Ovary (tissue), 7 donors: ENCODE measurements at regions not wholly inside any gene's neighbourhood (a gene's known extent, or its start where the extent isn't known, plus 50 kb on each side); places are given as distances from the start of the nearest gene placed in this dataset.

Experiments used
- DNase-seq, 5 donors: peaks; one replicate each; pipeline ENCODE4 v3.0.0-alpha.2; 2019 to 2020
- H3K27ac ChIP-seq, 2 donors: fragments of 200-600 bp; one replicate each; pipeline versions ENCODE4 v1.5.1 to v1.8.0; 2019 to 2022
- H3K27me3 ChIP-seq: fragments of 200-600 bp; one replicate; pipeline ENCODE4 v1.8.0; 2022
- H3K36me3 ChIP-seq: fragments of 200-600 bp; sonication (generic); one replicate; pipeline ENCODE4 v1.5.1; 2019
- H3K4me1 ChIP-seq: one replicate; pipeline ENCODE4 v1.8.1; 2013; ENCODE audit warnings: mild to moderate bottlenecking, moderate library complexity; ENCODE audit not compliant: insufficient read depth
- H3K4me3 ChIP-seq: fragments of 200-600 bp; sonication (generic); one replicate; pipeline ENCODE4 v1.5.1; 2017
- H3K9me3 ChIP-seq, 2 donors: fragments of 200-600 bp in 1 of 2; sonication (generic) in 1 of 2; one replicate each; pipeline versions ENCODE4 v1.5.1 to v1.8.1; 2013 to 2019; ENCODE audit warnings: mild to moderate bottlenecking in 1 of 2, moderate library complexity in 1 of 2
- EP300 ChIP-seq: sonication (generic); formaldehyde crosslinking; IDR thresholded peaks from one replicate; pipeline ENCODE4 v1.6.1; 2017; ENCODE audit warnings: antibody characterized with exemption
- POLR2A ChIP-seq: fragments of 450-650 bp; IDR thresholded peaks from one replicate; pipeline ENCODE4 v1.6.1; 2017; ENCODE audit warnings: antibody characterized with exemption, mild to moderate bottlenecking, moderate library complexity
- WGBS, 3 donors: extraction: QIAGEN DNeasy Blood & Tissue Kit in 1 of 3; methylation state at CpG; one replicate each; pipeline versions ENCODE4 v1.1.5 to v1.1.7; 2013 to 2017; 5-methylcytosine and 5-hydroxymethylcytosine counted together
- intact Hi-C, 4 donors: fragments of 100-400 bp; cut with DNase I; formaldehyde crosslinking; loops; one replicate each; pipeline versions ENCODE4 v1.11.0 to v1.15.1; 2022 to 2023
- TF ChIP-seq, protein P1 (sequence below), 3 donors: fragments of 450-650 bp in 2 of 3; fragments of 200-600 bp in 1 of 3; IDR thresholded peaks; one replicate each; pipeline versions ENCODE4 v1.5.1 to v1.8.0; 2016 to 2022; ENCODE audit warnings: antibody characterized with exemption in 3 of 3, mild to moderate bottlenecking in 1 of 3
- donor health status: DM: no; HTN: no; CAD: no; lungs with moderate emphysema.
- donor health status: DM: no; HTN: no; CAD: no.
- donor health status: Bipolar disorder and iron deficiency.
- donor health status: DM: no; HTN: no; CAD: no.
- donor health status: DM: yes; HTN: yes; CAD: no.

GRCh38 chr1:88451856-88452255 is 232.2 kb upstream of the PKN2 start:
- TF ChIP-seq POLR2A (no peak), EP300 (no peak)
- TF ChIP-seq, protein P1, sequence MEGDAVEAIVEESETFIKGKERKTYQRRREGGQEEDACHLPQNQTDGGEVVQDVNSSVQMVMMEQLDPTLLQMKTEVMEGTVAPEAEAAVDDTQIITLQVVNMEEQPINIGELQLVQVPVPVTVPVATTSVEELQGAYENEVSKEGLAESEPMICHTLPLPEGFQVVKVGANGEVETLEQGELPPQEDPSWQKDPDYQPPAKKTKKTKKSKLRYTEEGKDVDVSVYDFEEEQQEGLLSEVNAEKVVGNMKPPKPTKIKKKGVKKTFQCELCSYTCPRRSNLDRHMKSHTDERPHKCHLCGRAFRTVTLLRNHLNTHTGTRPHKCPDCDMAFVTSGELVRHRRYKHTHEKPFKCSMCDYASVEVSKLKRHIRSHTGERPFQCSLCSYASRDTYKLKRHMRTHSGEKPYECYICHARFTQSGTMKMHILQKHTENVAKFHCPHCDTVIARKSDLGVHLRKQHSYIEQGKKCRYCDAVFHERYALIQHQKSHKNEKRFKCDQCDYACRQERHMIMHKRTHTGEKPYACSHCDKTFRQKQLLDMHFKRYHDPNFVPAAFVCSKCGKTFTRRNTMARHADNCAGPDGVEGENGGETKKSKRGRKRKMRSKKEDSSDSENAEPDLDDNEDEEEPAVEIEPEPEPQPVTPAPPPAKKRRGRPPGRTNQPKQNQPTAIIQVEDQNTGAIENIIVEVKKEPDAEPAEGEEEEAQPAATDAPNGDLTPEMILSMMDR (IDR thresholded peaks at IDR 0.05): no peak
- Histone ChIP-seq H3K4me1 (no peaks in the 10 kb centered on the region), H3K36me3 (no peaks in the 10 kb centered on the region), H3K27ac (no peak overlapping the region), H3K9me3 (no peaks in the 10 kb centered on the region), H3K27me3 (no peaks in the 10 kb centered on the region), H3K4me3 (no peak overlapping the region)
- no peak for DNase-seq
- intact Hi-C loops: no loop called here

DNA sequence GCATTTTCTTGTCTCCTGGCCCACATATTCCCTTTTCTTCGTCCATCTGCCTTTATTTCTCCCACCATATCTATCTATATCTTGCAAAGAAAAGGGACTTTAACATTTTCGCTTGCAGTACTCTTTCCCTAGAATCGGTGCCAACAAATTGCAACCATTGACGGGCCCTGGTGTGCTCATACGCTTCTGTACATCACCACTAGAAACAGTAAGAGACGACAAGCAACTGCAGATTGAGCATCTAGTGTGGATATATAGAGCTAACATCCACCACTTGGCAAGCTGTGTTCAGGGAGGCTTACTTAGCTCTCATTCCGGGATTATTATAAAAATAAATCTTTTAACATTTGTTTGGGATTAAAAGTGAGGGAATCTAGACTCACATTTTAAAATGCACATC is 230.8 kb upstream of the PKN2 start:
- 83 to 89% (median 85%) methylated on average over 7 of the region's 7 CpGs for WGBS, 3 donors
- Histone ChIP-seq H3K9me3 (no peaks in the 10 kb centered on the region), H3K27me3 (no peaks in the 10 kb centered on the region), H3K27ac (no peak overlapping the region), H3K4me1 (no peaks in the 10 kb centered on the region), H3K36me3 (no peaks in the 10 kb centered on the region), H3K4me3 (no peak overlapping the region)
- no peak for TF ChIP-seq EP300
- TF ChIP-seq POLR2A: no peak
- TF ChIP-seq, protein P1 (IDR thresholded peaks at IDR 0.05): no peak
- intact Hi-C loops: no loop called here
- no peak for DNase-seq

DNA sequence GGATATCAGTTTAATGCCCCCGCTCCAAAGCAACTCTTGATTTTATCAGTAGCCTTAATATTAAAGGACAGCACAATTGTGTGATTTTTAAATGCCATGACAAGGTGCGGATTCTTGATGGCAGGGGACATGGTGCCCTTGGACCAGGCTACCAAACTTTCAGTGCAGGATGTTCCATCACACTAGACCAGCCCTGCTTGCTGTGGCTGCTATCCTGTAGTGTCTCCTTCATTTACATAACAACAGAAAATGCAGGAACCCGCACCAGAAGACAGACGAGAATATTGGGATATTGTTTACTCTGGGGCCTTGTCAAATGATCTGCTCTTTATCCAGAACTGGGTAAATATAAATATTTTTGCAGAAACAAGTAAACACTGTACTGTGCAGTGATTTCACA is 229.3 kb upstream of the PKN2 start:
- intact Hi-C loops: no loop called here
- Histone ChIP-seq H3K27me3 (no peaks in the 10 kb centered on the region), H3K36me3 (no peaks in the 10 kb centered on the region), H3K9me3 (no peaks in the 10 kb centered on the region), H3K4me1 (no peaks in the 10 kb centered on the region), H3K27ac (no peak overlapping the region), H3K4me3 (no peak overlapping the region)
- TF ChIP-seq EP300 (no peak), POLR2A (no peak)
- TF ChIP-seq, protein P1 (IDR thresholded peaks at IDR 0.05): no peak
- no peak for DNase-seq
- WGBS, 3 donors: 81 to 87% (median 86%) methylated on average over 4 of the region's 4 CpGs

DNA sequence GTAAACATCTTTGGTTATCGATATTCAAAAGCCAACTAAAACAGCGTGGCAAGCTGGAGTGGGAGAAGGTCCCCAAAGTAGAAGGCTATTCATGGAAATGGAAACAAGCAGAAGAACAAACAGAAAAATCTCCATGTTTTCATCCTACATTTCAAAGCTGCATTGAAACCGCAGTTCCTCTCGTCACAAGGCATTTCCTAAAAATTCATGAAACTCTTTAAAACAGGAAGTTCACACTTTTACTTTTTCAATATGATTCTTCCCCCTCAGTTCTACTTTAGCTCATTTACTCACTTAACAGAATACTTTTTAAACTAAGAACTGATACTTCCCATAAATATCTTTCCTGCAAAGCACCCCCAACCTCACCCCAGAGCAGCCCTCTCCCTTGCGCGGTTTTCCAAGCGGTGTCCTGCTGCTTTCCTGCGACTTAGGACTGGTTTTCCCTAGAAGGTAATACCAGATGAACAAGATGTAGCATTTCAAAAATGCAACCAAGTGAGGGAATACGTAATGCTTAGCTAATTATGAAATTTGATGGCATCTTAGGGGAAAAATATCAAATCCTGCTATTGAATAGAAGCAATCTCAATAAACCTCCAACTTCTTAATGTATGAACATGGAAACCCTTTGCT is 228.3 kb upstream of the PKN2 start:
- intact Hi-C loops: no loop called here
- no peaks in the 10 kb centered on the region for H3K36me3 ChIP-seq
- no peak for DNase-seq
- TF ChIP-seq POLR2A: no peak
- TF ChIP-seq, protein P1 (IDR thresholded peaks at IDR 0.05): no peak
- TF ChIP-seq EP300: no peak
- no peaks in the 10 kb centered on the region for H3K4me1 ChIP-seq
- H3K9me3 ChIP-seq: no peaks in the 10 kb centered on the region
- H3K27me3 ChIP-seq: no peaks in the 10 kb centered on the region
- 77 to 84% (median 80%) methylated on average over 9 of the region's 9 CpGs for WGBS, 3 donors
- no peak overlapping the region for H3K4me3 ChIP-seq
- H3K27ac ChIP-seq: no peak overlapping the region
